HUES48 (cell line): ENCODE measurements at regions not wholly inside any gene's neighbourhood (a gene's known extent, or its start where the extent isn't known, plus 50 kb on each side); places are given as distances from the start of the nearest gene placed in this dataset.

Source experiments
- H3K27ac ChIP-seq: one replicate; pipeline ENCODE4 v1.7.0; 2013; ENCODE audit warnings: low read depth, low read length, inconsistent platforms
- H3K27me3 ChIP-seq: 2 replicates; pipeline ENCODE4 v1.6.1; 2013; ENCODE audit warnings: mild to moderate bottlenecking, low read length; ENCODE audit not compliant: control insufficient read depth, insufficient read depth
- H3K36me3 ChIP-seq: 2 replicates; pipeline ENCODE4 v1.6.1; 2013; ENCODE audit warnings: low read length; ENCODE audit not compliant: control insufficient read depth, insufficient read depth
- H3K4me1 ChIP-seq: 2 replicates; pipeline ENCODE4 v1.6.1; 2013; ENCODE audit warnings: mild to moderate bottlenecking, low read length; ENCODE audit not compliant: control insufficient read depth, insufficient read depth
- H3K4me3 ChIP-seq: 2 replicates; pipeline ENCODE4 v1.5.1; 2013; ENCODE audit warnings: mild to moderate bottlenecking, low read depth, low read length
- H3K9ac ChIP-seq: 2 replicates; pipeline ENCODE4 v1.6.1; 2013; ENCODE audit warnings: mild to moderate bottlenecking, low read depth, low read length, moderate library complexity
- H3K9me3 ChIP-seq: 2 replicates; pipeline ENCODE4 v1.6.1; 2013; ENCODE audit warnings: low read length; ENCODE audit not compliant: control insufficient read depth, insufficient read depth

DNA sequence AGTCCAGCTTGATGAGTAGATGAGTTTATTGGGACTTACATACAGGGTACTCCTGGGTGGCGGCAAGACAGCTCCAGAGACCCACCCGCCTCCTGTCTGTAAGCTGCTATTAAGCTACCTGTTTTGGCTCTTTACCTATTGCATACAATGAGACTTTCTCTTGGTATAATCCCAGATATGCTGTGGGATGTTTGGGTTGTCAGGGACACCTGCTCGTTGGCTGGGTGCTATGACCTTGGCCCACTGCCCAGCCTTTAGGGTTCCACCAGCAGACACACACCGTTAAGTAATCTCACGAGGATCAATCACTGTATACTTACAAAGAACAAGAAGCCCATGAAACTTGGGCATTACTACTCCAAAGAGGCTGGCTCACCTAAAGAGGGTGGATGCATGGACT lies 116.4 kb downstream of the NPIPB5 start:
- Histone ChIP-seq H3K27ac (no peak overlapping the region), H3K4me1 (peaks cover 28% of the 10 kb centered on the region), H3K4me3 (no peak overlapping the region), H3K27me3 (no peaks in the 10 kb centered on the region), H3K36me3 (no peaks in the 10 kb centered on the region), H3K9me3 (no peaks in the 10 kb centered on the region), H3K9ac (no peak overlapping the region)

DNA sequence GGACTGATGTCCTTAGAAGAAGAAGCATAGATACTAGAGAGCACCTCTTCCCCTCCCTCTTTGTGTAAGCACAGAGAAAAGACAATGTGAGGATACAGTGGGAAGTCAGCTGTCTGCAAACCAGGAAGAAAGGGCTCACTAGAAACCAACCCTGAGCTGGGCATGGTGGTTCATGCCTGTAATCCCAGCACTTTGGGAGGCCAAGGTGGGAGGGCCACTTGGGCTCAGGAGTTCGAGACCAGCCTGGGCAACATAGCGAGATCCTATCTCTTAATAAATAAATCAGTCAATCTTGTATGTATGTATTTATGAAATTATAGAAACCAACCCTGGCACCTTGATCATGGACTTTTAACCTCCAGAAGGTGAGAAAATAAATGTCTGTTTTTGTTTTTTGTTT lies 118.3 kb downstream of the NPIPB5 start:
- peaks cover 32% of the 10 kb centered on the region for H3K4me1 ChIP-seq
- H3K9ac ChIP-seq: no peak overlapping the region
- H3K4me3 ChIP-seq: no peak overlapping the region
- no peaks in the 10 kb centered on the region for H3K36me3 ChIP-seq
- H3K27me3 ChIP-seq: no peaks in the 10 kb centered on the region
- no peak overlapping the region for H3K27ac ChIP-seq
- no peaks in the 10 kb centered on the region for H3K9me3 ChIP-seq

DNA sequence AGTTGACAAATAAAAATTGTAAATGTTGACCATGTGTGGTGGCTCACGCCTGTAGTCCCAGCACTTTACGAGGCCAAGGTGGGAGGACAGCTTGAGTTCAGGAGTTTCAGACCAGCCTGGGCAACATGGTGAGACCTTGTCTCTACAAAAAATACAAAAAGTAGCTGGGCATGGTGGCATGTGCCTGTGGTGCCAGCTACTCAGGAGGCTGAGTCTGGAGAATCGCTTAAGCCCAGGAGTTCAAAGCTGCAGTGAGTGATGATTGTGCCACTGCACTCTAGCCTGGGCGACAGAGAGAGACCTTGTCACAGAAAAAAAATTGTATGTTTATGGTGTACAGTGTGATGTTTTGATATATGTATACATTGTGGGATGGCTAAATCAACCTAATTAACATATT lies 119.6 kb downstream of the NPIPB5 start:
- no peak overlapping the region for H3K9ac ChIP-seq
- no peaks in the 10 kb centered on the region for H3K36me3 ChIP-seq
- H3K9me3 ChIP-seq: no peaks in the 10 kb centered on the region
- no peaks in the 10 kb centered on the region for H3K27me3 ChIP-seq
- no peak overlapping the region for H3K27ac ChIP-seq
- H3K4me3 ChIP-seq: no peak overlapping the region
- H3K4me1 ChIP-seq: peaks cover 33% of the 10 kb centered on the region

DNA sequence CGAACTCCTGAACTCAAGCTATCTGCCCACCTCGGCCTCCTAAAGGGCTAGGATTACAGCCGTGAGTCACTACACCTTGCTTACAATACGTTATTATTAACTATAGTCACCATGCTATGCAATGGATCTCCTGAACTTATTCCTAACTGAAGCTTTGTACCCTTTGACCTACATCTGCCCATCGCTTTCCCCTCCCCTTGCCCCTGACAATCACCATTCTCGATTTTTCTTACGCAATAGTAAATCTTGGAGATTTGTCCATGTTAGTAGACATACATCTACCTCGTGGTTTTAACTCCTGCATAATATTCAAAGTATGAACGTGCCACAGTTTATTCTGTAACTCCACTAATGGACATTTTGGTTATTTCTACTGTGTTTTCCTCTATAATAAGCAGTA lies 120.6 kb downstream of the NPIPB5 start:
- Histone ChIP-seq H3K4me3 (no peak overlapping the region), H3K27ac (no peak overlapping the region), H3K9me3 (no peaks in the 10 kb centered on the region), H3K36me3 (no peaks in the 10 kb centered on the region), H3K9ac (no peak overlapping the region), H3K4me1 (peaks cover 42% of the 10 kb centered on the region), H3K27me3 (no peaks in the 10 kb centered on the region)

DNA sequence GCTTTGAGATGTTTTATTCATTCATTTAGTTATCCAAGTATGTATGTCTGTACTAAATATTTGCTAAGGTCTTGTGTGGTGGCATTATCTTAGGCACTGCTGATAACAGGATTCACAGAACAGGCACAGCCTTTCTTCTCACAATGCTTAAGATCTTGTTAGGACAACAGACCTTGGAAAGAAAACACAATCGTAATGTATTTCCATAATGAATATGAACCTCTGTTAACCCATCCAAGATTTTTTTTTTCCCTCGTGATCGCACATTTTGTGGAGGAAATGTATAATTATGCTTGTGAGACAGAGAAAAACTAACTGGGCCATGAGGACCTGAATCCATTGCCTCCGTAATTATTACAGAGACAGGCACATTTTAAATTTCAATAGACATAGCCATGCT lies 121.9 kb downstream of the NPIPB5 start:
- Histone ChIP-seq H3K36me3 (no peaks in the 10 kb centered on the region), H3K9me3 (no peaks in the 10 kb centered on the region), H3K4me1 (peaks cover 53% of the 10 kb centered on the region), H3K4me3 (no peak overlapping the region), H3K9ac (no peak overlapping the region), H3K27me3 (no peaks in the 10 kb centered on the region), H3K27ac (peak overlapping the region; percentile 97)

DNA sequence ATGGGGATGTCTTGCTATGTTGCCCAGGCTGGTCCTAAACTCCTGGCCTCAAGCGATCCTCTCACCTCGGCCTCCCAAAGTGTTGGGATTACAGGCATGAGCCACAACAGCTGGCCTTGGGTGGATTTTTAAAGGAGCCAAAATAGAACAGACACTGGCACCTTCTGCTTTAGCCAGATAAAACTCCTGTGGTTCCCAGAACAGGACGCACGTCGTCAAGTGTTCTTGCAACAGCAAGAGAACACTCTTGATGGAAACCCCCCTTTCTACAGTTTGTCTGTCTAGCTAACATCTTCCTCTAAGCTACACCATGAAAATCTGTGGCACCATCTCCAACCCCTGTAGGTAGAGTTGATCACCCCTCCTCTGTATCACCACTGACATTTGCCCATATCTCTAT lies 122.6 kb downstream of the NPIPB5 start:
- no peaks in the 10 kb centered on the region for H3K36me3 ChIP-seq
- peaks cover 54% of the 10 kb centered on the region for H3K4me1 ChIP-seq
- H3K4me3 ChIP-seq: no peak overlapping the region
- H3K27me3 ChIP-seq: no peaks in the 10 kb centered on the region
- no peaks in the 10 kb centered on the region for H3K9me3 ChIP-seq
- peak overlapping the region; percentile 97 for H3K27ac ChIP-seq
- no peak overlapping the region for H3K9ac ChIP-seq

DNA sequence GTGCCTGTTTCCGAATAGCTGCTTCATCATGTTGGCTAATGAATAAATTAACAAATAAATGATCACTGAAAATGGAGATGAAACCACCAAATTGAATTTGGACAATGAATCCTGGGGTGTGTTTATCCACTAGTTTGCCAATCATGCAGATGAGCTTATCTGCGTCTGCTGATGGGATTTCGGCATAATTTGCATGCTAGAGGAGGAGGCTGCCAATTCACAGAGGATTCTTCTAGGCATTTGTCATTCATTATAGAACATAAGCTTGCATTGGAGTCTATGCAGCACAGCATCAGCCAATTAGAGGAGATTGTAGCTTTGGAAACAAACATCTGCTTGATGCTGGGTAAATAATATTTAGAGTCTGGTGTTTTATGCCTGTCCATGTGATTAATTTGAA lies 123.1 kb downstream of the NPIPB5 start:
- no peaks in the 10 kb centered on the region for H3K36me3 ChIP-seq
- H3K9me3 ChIP-seq: no peaks in the 10 kb centered on the region
- H3K4me3 ChIP-seq: peak overlapping the region; percentile 0; the same call in 1 of the 2 replicates
- H3K27ac ChIP-seq: peak overlapping the region; percentile 97
- no peaks in the 10 kb centered on the region for H3K27me3 ChIP-seq
- H3K9ac ChIP-seq: peak overlapping the region; percentile 59
- peaks cover 59% of the 10 kb centered on the region for H3K4me1 ChIP-seq

DNA sequence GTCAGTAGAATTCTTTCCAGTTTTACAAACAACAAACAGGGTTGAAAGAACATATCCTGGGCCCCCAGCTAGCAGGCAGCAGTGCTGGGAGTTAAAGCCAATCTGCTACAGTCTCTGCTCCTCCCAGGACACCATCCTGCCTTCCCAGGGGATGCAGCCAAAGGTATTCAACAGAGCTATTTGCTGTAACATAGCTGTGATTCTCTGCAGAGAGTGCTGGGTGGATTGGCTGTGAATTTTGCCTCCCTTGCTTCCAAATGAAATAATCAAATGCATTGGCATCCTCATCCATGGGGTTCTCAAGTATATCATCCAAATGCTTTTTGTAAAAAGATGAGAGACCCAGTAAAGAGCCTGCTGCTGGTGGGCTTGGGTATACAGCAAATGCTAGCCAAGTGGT lies 124.3 kb downstream of the NPIPB5 start:
- Histone ChIP-seq H3K27me3 (no peaks in the 10 kb centered on the region), H3K4me3 (peak overlapping the region; percentile 17), H3K36me3 (no peaks in the 10 kb centered on the region), H3K9me3 (no peaks in the 10 kb centered on the region), H3K27ac (peak overlapping the region; percentile 97), H3K9ac (peak overlapping the region; percentile 59), H3K4me1 (peaks cover 57% of the 10 kb centered on the region)

DNA sequence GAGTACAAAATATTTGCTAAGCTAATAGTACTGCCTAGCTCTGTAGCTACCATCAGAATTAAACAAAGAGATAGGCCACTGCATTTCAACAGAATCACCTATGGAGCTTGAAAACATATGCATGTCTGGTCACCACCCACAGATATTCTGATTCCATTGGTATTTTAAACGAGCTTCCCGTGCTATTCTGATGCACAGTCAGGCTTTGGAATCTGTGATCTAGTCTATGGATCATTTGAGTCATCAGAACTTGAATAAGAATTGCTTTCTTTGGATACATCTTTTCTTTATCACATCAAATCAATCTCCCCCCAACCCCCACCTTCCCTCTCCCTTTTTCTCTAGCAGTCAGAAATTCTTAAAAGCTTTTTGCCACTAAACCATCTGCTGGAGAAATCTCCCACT lies 124.7 kb downstream of the NPIPB5 start:
- Histone ChIP-seq H3K4me3 (peak overlapping the region; percentile 17), H3K27ac (peak overlapping the region; percentile 97), H3K9ac (peak overlapping the region; percentile 59), H3K27me3 (no peaks in the 10 kb centered on the region), H3K36me3 (no peaks in the 10 kb centered on the region), H3K4me1 (peaks cover 54% of the 10 kb centered on the region), H3K9me3 (no peaks in the 10 kb centered on the region)

DNA sequence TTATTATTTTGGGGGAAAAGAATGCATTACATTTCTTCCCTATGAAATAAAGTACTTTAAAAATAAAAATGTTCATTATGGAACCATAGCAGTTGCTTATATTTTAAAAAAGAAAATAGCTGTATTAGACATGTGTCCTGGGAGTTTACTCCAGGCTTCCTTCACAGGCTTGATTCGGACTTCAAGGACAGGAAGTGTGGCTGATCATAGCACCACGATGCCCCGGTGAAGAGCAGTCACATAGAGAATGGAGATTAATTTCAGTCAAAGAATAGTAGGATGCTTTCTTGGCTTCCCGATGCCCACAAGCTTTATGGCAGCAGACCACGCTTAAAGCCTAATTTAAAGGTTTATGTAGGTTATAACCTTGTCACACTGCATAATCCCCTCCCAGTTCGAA lies 125.1 kb downstream of the NPIPB5 start:
- Histone ChIP-seq H3K27ac (peak overlapping the region; percentile 97), H3K4me1 (peaks cover 55% of the 10 kb centered on the region), H3K36me3 (no peaks in the 10 kb centered on the region), H3K4me3 (0 out of 2 replicates have a peak overlapping the region, but pooled peaks have one; percentile 1), H3K27me3 (no peaks in the 10 kb centered on the region), H3K9me3 (no peaks in the 10 kb centered on the region), H3K9ac (peak overlapping the region; percentile 59)

DNA sequence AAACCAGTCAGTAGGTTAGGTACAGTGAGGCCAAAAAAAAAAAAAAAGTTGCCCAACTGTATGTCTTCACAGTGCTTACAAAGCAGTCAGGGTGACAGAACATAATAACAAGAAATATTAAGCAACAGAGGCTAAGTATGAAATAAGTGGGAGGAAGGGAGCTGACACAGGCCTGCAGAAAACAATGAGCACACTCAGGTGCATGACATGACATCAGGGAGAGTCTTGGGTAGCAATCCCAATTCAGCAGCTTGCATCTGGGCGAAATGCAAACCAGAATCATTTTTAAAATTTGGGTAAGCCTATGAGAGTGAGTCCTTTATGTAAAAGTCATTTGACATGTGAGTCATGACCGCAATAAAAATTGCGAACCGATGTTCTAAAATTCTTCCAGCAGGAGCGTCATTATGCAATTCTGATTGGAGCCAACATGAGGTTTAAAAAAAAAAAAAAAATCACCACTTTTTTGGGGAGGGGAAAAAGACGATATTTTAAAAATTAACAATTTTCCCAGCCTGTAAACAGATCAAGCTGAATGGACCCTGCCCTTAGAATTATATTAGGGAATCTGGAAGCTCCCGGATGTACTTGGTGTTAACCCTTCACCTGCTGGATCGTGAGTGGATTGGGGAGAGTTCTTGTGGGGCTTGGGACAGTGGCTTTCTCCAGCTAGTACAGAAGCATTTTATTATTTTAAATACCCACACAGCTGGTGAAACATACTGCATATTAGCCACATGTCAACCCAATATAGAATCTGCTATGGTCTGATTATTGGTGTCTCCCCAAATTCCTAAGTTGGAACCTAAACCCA lies 127.9 kb downstream of the NPIPB5 start:
- no peaks in the 10 kb centered on the region for H3K27me3 ChIP-seq
- H3K27ac ChIP-seq: no peak overlapping the region

More for the DNA sequence above, 127.9 kb downstream of the NPIPB5 start:
- H3K36me3 ChIP-seq: no peaks in the 10 kb centered on the region
- H3K9ac ChIP-seq: no peak overlapping the region
- H3K9me3 ChIP-seq: no peaks in the 10 kb centered on the region
- H3K4me1 ChIP-seq: peaks cover 58% of the 10 kb centered on the region
- H3K4me3 ChIP-seq: no peak overlapping the region
